ENCODE measurements at regions not wholly inside any gene's neighbourhood (a gene's known extent, or its start where the extent isn't known, plus 50 kb on each side); places are given as distances from the start of the nearest gene placed in this dataset.
"Not testable (repeated sequence)": the region's sequence is repeated elsewhere in the genome, so short reads cannot be mapped to it uniquely, and the experiment has no call there.

GRCh38 chr2:111385226-111385957 lies 264.7 kb downstream of the BCL2L11 start:
- not testable (repeated sequence) for TF ChIP-seq CTCF (conservative IDR thresholded peaks at IDR 0.05 in 1 of 2, IDR thresholded peaks at IDR 0.05 in 1 of 2; ENCODE audit: extremely low read depth in 1 of 2, insufficient read depth in 1 of 2, low read depth in 1 of 2, low read length in 2 of 2); EZH2 (IDR thresholded peaks at IDR 0.05; ENCODE audit: borderline replicate concordance, low read length)

Data from mammary epithelial cell (primary cell).